ENCODE measurements at regions not wholly inside any gene's neighbourhood (a gene's known extent, or its start where the extent isn't known, plus 50 kb on each side); places are given as distances from the start of the nearest gene placed in this dataset.

GRCh38 chr13:78228940-78229339 lies 310.3 kb upstream of the EDNRB start:
- H4K20me1 ChIP-seq (replicated peaks; ENCODE audit: insufficient read depth), result no peaks in the 10 kb centered on the region
- Mint-ChIP-seq H3K36me3 (ENCODE audit: low read depth) (no peaks in the 10 kb centered on the region), H3K27me3 (ENCODE audit: insufficient read depth, low read depth, poor library complexity) (no peaks in the 10 kb centered on the region), H3K9me3 (no peaks in the 10 kb centered on the region), H3K4me1 (peaks cover 3% of the 10 kb centered on the region; the same call in 2 of the 3 replicates), H3K27ac (no peak overlapping the region), H3K4me3 (no peak overlapping the region)
- no peak overlapping the region for H2AFZ ChIP-seq
- H3F3A ChIP-seq (replicated peaks; ENCODE audit: low read depth), result no peaks in the 10 kb centered on the region
- DNase-seq (ENCODE audit: low spot score) (no peak), ATAC-seq (no peak)
- H3K36me3 ChIP-seq (ENCODE audit: insufficient read depth), result no peaks in the 10 kb centered on the region
- no peak overlapping the region for H3K4me3 ChIP-seq
- no peak overlapping the region for H3K4me2 ChIP-seq
- H3K4me1 ChIP-seq (ENCODE audit: insufficient read depth), result no peaks in the 10 kb centered on the region
- no peaks in the 10 kb centered on the region for H3K79me2 ChIP-seq (replicated peaks; ENCODE audit: insufficient read depth)
- no peak for TF ChIP-seq EZH2phosphoT487 (IDR thresholded peaks at IDR 0.05; ENCODE audit: unreplicated experiment)
- TF ChIP-seq CTCF (conservative IDR thresholded peaks at IDR 0.05; ENCODE audit: low read depth in 2 of 2), result no peak
- TF ChIP-seq POLR2AphosphoS5 (IDR thresholded peaks at IDR 0.05; ENCODE audit: low read depth), result no peak
- TF ChIP-seq NANOG (IDR thresholded peaks at IDR 0.05; ENCODE audit: borderline replicate concordance), result no peak
- H3K9me2 ChIP-seq (ENCODE audit: insufficient read depth), result no peaks in the 10 kb centered on the region
- H3K27ac ChIP-seq (ENCODE audit: low read depth), result no peak overlapping the region
- no peaks in the 10 kb centered on the region for H3K27me3 ChIP-seq (ENCODE audit: insufficient read depth)

- Histone ChIP-seq H4K20me1 (replicated peaks; ENCODE audit: insufficient read depth) (no peaks in the 10 kb centered on the region), H3K27ac (ENCODE audit: low read depth) (no peak overlapping the region), H2AFZ (no peak overlapping the region), H3K79me2 (replicated peaks; ENCODE audit: insufficient read depth) (no peaks in the 10 kb centered on the region), H3K27me3 (ENCODE audit: insufficient read depth) (no peaks in the 10 kb centered on the region), H3K4me2 (no peak overlapping the region), H3K4me3 (no peak overlapping the region), H3F3A (replicated peaks; ENCODE audit: low read depth) (no peaks in the 10 kb centered on the region), H3K4me1 (ENCODE audit: insufficient read depth) (no peaks in the 10 kb centered on the region), H3K9me2 (ENCODE audit: insufficient read depth) (no peaks in the 10 kb centered on the region), H3K36me3 (ENCODE audit: insufficient read depth) (no peaks in the 10 kb centered on the region)
- Mint-ChIP-seq H3K27ac (no peak overlapping the region), H3K9me3 (no peaks in the 10 kb centered on the region), H3K27me3 (ENCODE audit: insufficient read depth, low read depth, poor library complexity) (no peaks in the 10 kb centered on the region), H3K4me3 (no peak overlapping the region), H3K4me1 (peaks cover 3% of the 10 kb centered on the region; the same call in 2 of the 3 replicates), H3K36me3 (ENCODE audit: low read depth) (no peaks in the 10 kb centered on the region)
- no peak for DNase-seq (ENCODE audit: low spot score)
- ATAC-seq, result no peak
- TF ChIP-seq, protein P1, sequence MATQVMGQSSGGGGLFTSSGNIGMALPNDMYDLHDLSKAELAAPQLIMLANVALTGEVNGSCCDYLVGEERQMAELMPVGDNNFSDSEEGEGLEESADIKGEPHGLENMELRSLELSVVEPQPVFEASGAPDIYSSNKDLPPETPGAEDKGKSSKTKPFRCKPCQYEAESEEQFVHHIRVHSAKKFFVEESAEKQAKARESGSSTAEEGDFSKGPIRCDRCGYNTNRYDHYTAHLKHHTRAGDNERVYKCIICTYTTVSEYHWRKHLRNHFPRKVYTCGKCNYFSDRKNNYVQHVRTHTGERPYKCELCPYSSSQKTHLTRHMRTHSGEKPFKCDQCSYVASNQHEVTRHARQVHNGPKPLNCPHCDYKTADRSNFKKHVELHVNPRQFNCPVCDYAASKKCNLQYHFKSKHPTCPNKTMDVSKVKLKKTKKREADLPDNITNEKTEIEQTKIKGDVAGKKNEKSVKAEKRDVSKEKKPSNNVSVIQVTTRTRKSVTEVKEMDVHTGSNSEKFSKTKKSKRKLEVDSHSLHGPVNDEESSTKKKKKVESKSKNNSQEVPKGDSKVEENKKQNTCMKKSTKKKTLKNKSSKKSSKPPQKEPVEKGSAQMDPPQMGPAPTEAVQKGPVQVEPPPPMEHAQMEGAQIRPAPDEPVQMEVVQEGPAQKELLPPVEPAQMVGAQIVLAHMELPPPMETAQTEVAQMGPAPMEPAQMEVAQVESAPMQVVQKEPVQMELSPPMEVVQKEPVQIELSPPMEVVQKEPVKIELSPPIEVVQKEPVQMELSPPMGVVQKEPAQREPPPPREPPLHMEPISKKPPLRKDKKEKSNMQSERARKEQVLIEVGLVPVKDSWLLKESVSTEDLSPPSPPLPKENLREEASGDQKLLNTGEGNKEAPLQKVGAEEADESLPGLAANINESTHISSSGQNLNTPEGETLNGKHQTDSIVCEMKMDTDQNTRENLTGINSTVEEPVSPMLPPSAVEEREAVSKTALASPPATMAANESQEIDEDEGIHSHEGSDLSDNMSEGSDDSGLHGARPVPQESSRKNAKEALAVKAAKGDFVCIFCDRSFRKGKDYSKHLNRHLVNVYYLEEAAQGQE (IDR thresholded peaks at IDR 0.05; ENCODE audit: unreplicated experiment), result no peak
- TF ChIP-seq NANOG (IDR thresholded peaks at IDR 0.05; ENCODE audit: borderline replicate concordance), result no peak
- no peak for TF ChIP-seq EZH2 (IDR thresholded peaks at IDR 0.05; ENCODE audit: low read depth, unreplicated experiment)
- TF ChIP-seq CREB1 (CRISPR knock-in tag; IDR thresholded peaks at IDR 0.05; ENCODE audit: low read depth), result no peak
- no peak for TF ChIP-seq POLR2AphosphoS5 (IDR thresholded peaks at IDR 0.05; ENCODE audit: low read depth)
- no peak for TF ChIP-seq EZH2phosphoT487 (IDR thresholded peaks at IDR 0.05; ENCODE audit: unreplicated experiment)
- TF ChIP-seq STAT1 (IDR thresholded peaks at IDR 0.05; ENCODE audit: unreplicated experiment), result no peak
- no peak for TF ChIP-seq ZNF331 (CRISPR knock-in tag; IDR thresholded peaks at IDR 0.05; ENCODE audit: low read depth)
Measured at GRCh38 chr13:78228211-78228610, 309.6 kb upstream of the EDNRB start.

Data from GM23338 (cell line).